Activated naive CD4-positive, alpha-beta T cell treated with anti-CD3 and anti-CD28 coated beads, Interleukin-2, amount 50 U/mL, for 72 hours (primary cell): ENCODE measurements at regions not wholly inside any gene's neighbourhood (a gene's known extent, or its start where the extent isn't known, plus 50 kb on each side); places are given as distances from the start of the nearest gene placed in this dataset.

Source experiments
- ATAC-seq, 2 donors: fragments of 150-1000 bp; cut with Tn5 transposase; 2 replicates each; pipeline ENCODE4 v1.10.0; 2021; ENCODE audit warnings: mild to moderate bottlenecking in 2 of 2, moderate library complexity in 2 of 2
- DNase-seq, 2 donors: peaks; one replicate each; pipeline ENCODE4 v3.0.0; 2021 to 2022; ENCODE audit warnings: low spot score in 2 of 2
- H3K27ac Mint-ChIP-seq, 2 donors: one replicate each; pipeline ENCODE4 v1.8.0; 2022; ENCODE audit warnings: mild to moderate bottlenecking in 2 of 2, mixed read lengths in 2 of 2
- H3K36me3 Mint-ChIP-seq, 2 donors: one replicate each; pipeline ENCODE4 v1.8.0; 2022; ENCODE audit warnings: mixed read lengths in 2 of 2
- H3K9me3 Mint-ChIP-seq, 2 donors: one replicate each; pipeline ENCODE4 v1.8.0; 2022; ENCODE audit warnings: mixed read lengths in 2 of 2

- no peaks in the 10 kb centered on the region for H3K36me3 Mint-ChIP-seq
- H3K27ac Mint-ChIP-seq: no peak overlapping the region
- DNase-seq: no peak
- ATAC-seq: no peak
- peaks cover 0 to 2% of the 10 kb centered on the region in 2 donors for H3K9me3 Mint-ChIP-seq
These were observed 509.6 kb upstream of the USP15 start for GRCh38 chr12:61750604-61751003.

- DNase-seq: no peak
- Mint-ChIP-seq H3K36me3 (no peaks in the 10 kb centered on the region), H3K9me3 (no peaks in the 10 kb centered on the region), H3K27ac (no peak overlapping the region)
- no peak for ATAC-seq
These were observed 506.0 kb upstream of the USP15 start for GRCh38 chr12:61754214-61754613.

GRCh38 chr12:61757831-61758505 lies 502.2 kb upstream of the USP15 start:
- DNase-seq (no peak), ATAC-seq (no peak)
- Mint-ChIP-seq H3K27ac (no peak overlapping the region), H3K9me3 (peaks cover 0 to 4% of the 10 kb centered on the region in 2 donors), H3K36me3 (no peaks in the 10 kb centered on the region)

GRCh38 chr12:61758661-61759060 lies 501.5 kb upstream of the USP15 start:
- Mint-ChIP-seq H3K9me3 (peaks cover 0 to 4% of the 10 kb centered on the region in 2 donors), H3K27ac (no peak overlapping the region), H3K36me3 (no peaks in the 10 kb centered on the region)
- no peak for DNase-seq
- ATAC-seq: no peak

- peaks cover 0 to 4% of the 10 kb centered on the region in 2 donors for H3K36me3 Mint-ChIP-seq
- DNase-seq (no peak), ATAC-seq (no peak)
- H3K27ac Mint-ChIP-seq: no peak overlapping the region
- peaks cover 0 to 10% of the 10 kb centered on the region in 2 donors for H3K9me3 Mint-ChIP-seq
These were observed 494.3 kb upstream of the USP15 start for GRCh38 chr12:61765926-61766325.

- DNase-seq: no peak
- no peak overlapping the region for H3K27ac Mint-ChIP-seq
- H3K9me3 Mint-ChIP-seq: peaks cover 0 to 3% of the 10 kb centered on the region in 2 donors
- no peak for ATAC-seq
- H3K36me3 Mint-ChIP-seq: peaks cover 0 to under 1% of the 10 kb centered on the region in 2 donors
These were observed 479.8 kb upstream of the USP15 start for GRCh38 chr12:61780435-61780834.

GRCh38 chr12:61781021-61781581 lies 479.1 kb upstream of the USP15 start:
- H3K27ac Mint-ChIP-seq: no peak overlapping the region
- peaks cover 0 to 7% of the 10 kb centered on the region in 2 donors for H3K36me3 Mint-ChIP-seq
- H3K9me3 Mint-ChIP-seq: peaks cover 0 to 8% of the 10 kb centered on the region in 2 donors
- ATAC-seq (no peak), DNase-seq (no peak)

GRCh38 chr12:61796846-61797245 lies 463.4 kb upstream of the USP15 start:
- no peak overlapping the region for H3K27ac Mint-ChIP-seq
- DNase-seq: no peak
- no peaks in the 10 kb centered on the region for H3K36me3 Mint-ChIP-seq
- peaks cover 0 to 8% of the 10 kb centered on the region in 2 donors for H3K9me3 Mint-ChIP-seq
- ATAC-seq: no peak

GRCh38 chr12:61797266-61797665 lies 462.9 kb upstream of the USP15 start:
- ATAC-seq: no peak
- H3K9me3 Mint-ChIP-seq: peaks cover 0 to 6% of the 10 kb centered on the region in 2 donors

GRCh38 chr12:61798778-61799177 lies 461.4 kb upstream of the USP15 start:
- Mint-ChIP-seq H3K36me3 (no peaks in the 10 kb centered on the region), H3K9me3 (peaks cover 0 to 8% of the 10 kb centered on the region in 2 donors), H3K27ac (no peak overlapping the region)
- no peak for DNase-seq
- no peak for ATAC-seq

More at GRCh38 chr12:61797266-61797665, 462.9 kb upstream of the USP15 start:
- no peak for DNase-seq
- Mint-ChIP-seq H3K27ac (no peak overlapping the region), H3K36me3 (no peaks in the 10 kb centered on the region)

- Mint-ChIP-seq H3K36me3 (peaks cover 9 to 13% of the 10 kb centered on the region in 2 donors), H3K27ac (no peak overlapping the region), H3K9me3 (peaks cover 12 to 28% of the 10 kb centered on the region in 2 donors)
- no peak for ATAC-seq
- no peak for DNase-seq
These were observed 455.9 kb upstream of the USP15 start for GRCh38 chr12:61804301-61804700.

GRCh38 chr12:61808856-61809255 lies 451.3 kb upstream of the USP15 start:
- peaks cover 9 to 13% of the 10 kb centered on the region in 2 donors for H3K36me3 Mint-ChIP-seq
- DNase-seq (no peak), ATAC-seq (no peak)
- no peak overlapping the region for H3K27ac Mint-ChIP-seq
- H3K9me3 Mint-ChIP-seq: peaks cover 12 to 25% of the 10 kb centered on the region in 2 donors

GRCh38 chr12:61810486-61810885 lies 449.7 kb upstream of the USP15 start:
- ATAC-seq: no peak
- Mint-ChIP-seq H3K27ac (no peak overlapping the region), H3K36me3 (peaks cover 9 to 13% of the 10 kb centered on the region in 2 donors), H3K9me3 (peaks cover 12 to 30% of the 10 kb centered on the region in 2 donors)
- no peak for DNase-seq

- DNase-seq (no peak), ATAC-seq (no peak)
- Mint-ChIP-seq H3K9me3 (no peaks in the 10 kb centered on the region), H3K36me3 (no peaks in the 10 kb centered on the region), H3K27ac (no peak overlapping the region)
These were observed 438.8 kb upstream of the USP15 start for GRCh38 chr12:61821381-61821780.

GRCh38 chr12:61823102-61823501 lies 437.1 kb upstream of the USP15 start:
- Mint-ChIP-seq H3K9me3 (no peaks in the 10 kb centered on the region), H3K36me3 (no peaks in the 10 kb centered on the region), H3K27ac (no peak overlapping the region)
- ATAC-seq: no peak
- DNase-seq: no peak

- Mint-ChIP-seq H3K27ac (no peak overlapping the region), H3K9me3 (peaks cover 1 to 3% of the 10 kb centered on the region in 2 donors), H3K36me3 (no peaks in the 10 kb centered on the region)
- no peak for DNase-seq
- ATAC-seq: no peak
These were observed 413.4 kb upstream of the USP15 start for GRCh38 chr12:61846765-61847164.

GRCh38 chr12:61848893-61849292 lies 411.3 kb upstream of the USP15 start:
- DNase-seq (no peak), ATAC-seq (no peak)
- Mint-ChIP-seq H3K36me3 (no peaks in the 10 kb centered on the region), H3K9me3 (peaks cover under 1 to 11% of the 10 kb centered on the region in 2 donors), H3K27ac (no peak overlapping the region)

GRCh38 chr12:61853945-61854344 lies 406.3 kb upstream of the USP15 start:
- Mint-ChIP-seq H3K36me3 (no peaks in the 10 kb centered on the region), H3K27ac (no peak overlapping the region), H3K9me3 (peaks cover 6 to 10% of the 10 kb centered on the region in 2 donors)
- ATAC-seq (no peak), DNase-seq (no peak)
